ENCODE measurements at regions not wholly inside any gene's neighbourhood (a gene's known extent, or its start where the extent isn't known, plus 50 kb on each side); places are given as distances from the start of the nearest gene placed in this dataset.

DNA sequence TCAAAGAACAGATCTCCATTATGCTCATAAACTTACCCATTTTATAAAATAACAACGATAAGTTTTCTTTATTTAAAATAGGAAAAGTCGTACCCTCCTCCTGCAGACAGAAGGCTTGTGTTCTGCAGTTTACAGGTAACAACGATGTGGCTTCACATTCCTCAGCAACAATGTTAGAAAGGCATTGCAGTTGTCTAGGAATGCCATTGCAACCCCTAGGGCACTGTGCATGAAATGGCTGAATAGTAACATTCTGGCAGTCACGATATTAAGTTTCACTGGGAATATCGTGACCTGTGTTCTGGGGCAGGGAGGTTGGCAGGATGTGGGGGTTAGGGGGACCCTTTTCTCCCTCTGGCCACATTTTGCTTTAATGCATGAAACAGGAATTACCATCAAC is 331.9 kb downstream of the DEPDC1B start:
- Histone ChIP-seq H3K4me1 (no peaks in the 10 kb centered on the region), H3K4me3 (no peak overlapping the region), H3K27ac (no peak overlapping the region), H3K27me3 (no peaks in the 10 kb centered on the region), H3K9me3 (no peaks in the 10 kb centered on the region), H3K36me3 (no peaks in the 10 kb centered on the region)
- DNase-seq (ENCODE audit: low spot score in 2 of 2), result no peak
- no peak for TF ChIP-seq POLR2A (IDR thresholded peaks at IDR 0.05)
- TF ChIP-seq POLR2AphosphoS5 (IDR thresholded peaks at IDR 0.05), result no peak
- TF ChIP-seq, protein P1, sequence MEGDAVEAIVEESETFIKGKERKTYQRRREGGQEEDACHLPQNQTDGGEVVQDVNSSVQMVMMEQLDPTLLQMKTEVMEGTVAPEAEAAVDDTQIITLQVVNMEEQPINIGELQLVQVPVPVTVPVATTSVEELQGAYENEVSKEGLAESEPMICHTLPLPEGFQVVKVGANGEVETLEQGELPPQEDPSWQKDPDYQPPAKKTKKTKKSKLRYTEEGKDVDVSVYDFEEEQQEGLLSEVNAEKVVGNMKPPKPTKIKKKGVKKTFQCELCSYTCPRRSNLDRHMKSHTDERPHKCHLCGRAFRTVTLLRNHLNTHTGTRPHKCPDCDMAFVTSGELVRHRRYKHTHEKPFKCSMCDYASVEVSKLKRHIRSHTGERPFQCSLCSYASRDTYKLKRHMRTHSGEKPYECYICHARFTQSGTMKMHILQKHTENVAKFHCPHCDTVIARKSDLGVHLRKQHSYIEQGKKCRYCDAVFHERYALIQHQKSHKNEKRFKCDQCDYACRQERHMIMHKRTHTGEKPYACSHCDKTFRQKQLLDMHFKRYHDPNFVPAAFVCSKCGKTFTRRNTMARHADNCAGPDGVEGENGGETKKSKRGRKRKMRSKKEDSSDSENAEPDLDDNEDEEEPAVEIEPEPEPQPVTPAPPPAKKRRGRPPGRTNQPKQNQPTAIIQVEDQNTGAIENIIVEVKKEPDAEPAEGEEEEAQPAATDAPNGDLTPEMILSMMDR (IDR thresholded peaks at IDR 0.05), result no peak
- TF ChIP-seq EP300 (IDR thresholded peaks at IDR 0.05), result no peak
- WGBS, result 73% methylated on average over 5 of the region's 5 CpGs

GRCh38 chr5:60366489-60366888 is 333.5 kb downstream of the DEPDC1B start:
- Histone ChIP-seq H3K27ac (no peak overlapping the region), H3K36me3 (no peaks in the 10 kb centered on the region), H3K27me3 (no peaks in the 10 kb centered on the region), H3K4me1 (no peaks in the 10 kb centered on the region), H3K4me3 (no peak overlapping the region), H3K9me3 (no peaks in the 10 kb centered on the region)
- no peak for TF ChIP-seq POLR2A (IDR thresholded peaks at IDR 0.05)
- TF ChIP-seq, protein P1 (IDR thresholded peaks at IDR 0.05), result no peak
- TF ChIP-seq POLR2AphosphoS5 (IDR thresholded peaks at IDR 0.05), result no peak
- no peak for TF ChIP-seq EP300 (IDR thresholded peaks at IDR 0.05)
- no peak for DNase-seq (ENCODE audit: low spot score in 2 of 2)
- WGBS, result 10% methylated on average over 2 of the region's 2 CpGs

- WGBS, result 56% methylated on average over 1 of the region's 1 CpG
These were observed 335.0 kb downstream of the DEPDC1B start for GRCh38 chr5:60365001-60365400.

DNA sequence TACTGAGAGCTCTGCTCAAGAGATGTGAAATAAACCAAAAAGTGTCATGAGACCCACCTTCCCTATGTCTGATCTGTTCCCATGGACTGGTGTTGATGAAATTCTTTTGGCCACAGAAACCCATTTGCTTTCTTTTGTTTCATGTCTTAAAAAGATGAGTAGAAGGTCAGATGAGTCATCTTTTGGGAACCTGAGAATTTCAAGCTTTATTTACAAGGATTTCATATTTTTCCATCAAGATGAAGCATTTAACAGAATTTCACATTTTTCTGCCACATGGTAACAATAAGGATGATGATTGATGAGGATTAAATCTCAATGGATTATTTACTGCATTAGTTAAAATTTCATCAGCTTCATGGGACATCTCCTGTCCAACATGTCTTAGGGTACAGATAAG is 337.8 kb downstream of the DEPDC1B start:
- Histone ChIP-seq H3K27me3 (no peaks in the 10 kb centered on the region), H3K27ac (no peak overlapping the region), H3K36me3 (no peaks in the 10 kb centered on the region), H3K4me3 (no peak overlapping the region), H3K9me3 (no peaks in the 10 kb centered on the region), H3K4me1 (no peaks in the 10 kb centered on the region)
- TF ChIP-seq POLR2AphosphoS5 (IDR thresholded peaks at IDR 0.05), result no peak
- TF ChIP-seq EP300 (IDR thresholded peaks at IDR 0.05), result no peak
- TF ChIP-seq, protein P1 (IDR thresholded peaks at IDR 0.05), result no peak
- no peak for TF ChIP-seq POLR2A (IDR thresholded peaks at IDR 0.05)
- DNase-seq (ENCODE audit: low spot score in 2 of 2), result no peak

More at GRCh38 chr5:60365001-60365400, 335.0 kb downstream of the DEPDC1B start:
- Histone ChIP-seq H3K36me3 (no peaks in the 10 kb centered on the region), H3K4me3 (no peak overlapping the region), H3K4me1 (no peaks in the 10 kb centered on the region), H3K27ac (no peak overlapping the region), H3K9me3 (no peaks in the 10 kb centered on the region), H3K27me3 (no peaks in the 10 kb centered on the region)
- TF ChIP-seq EP300 (IDR thresholded peaks at IDR 0.05) (no peak), POLR2AphosphoS5 (IDR thresholded peaks at IDR 0.05) (no peak), POLR2A (IDR thresholded peaks at IDR 0.05) (no peak)
- TF ChIP-seq, protein P1 (IDR thresholded peaks at IDR 0.05), result no peak
- DNase-seq (ENCODE audit: low spot score in 2 of 2), result no peak

- no peak overlapping the region for H3K27ac ChIP-seq
- H3K4me3 ChIP-seq, result no peak overlapping the region
- no peaks in the 10 kb centered on the region for H3K4me1 ChIP-seq
- WGBS, result 89% methylated on average over 3 of the region's 3 CpGs
- DNase-seq (ENCODE audit: low spot score in 2 of 2), result no peak
- TF ChIP-seq EP300 (IDR thresholded peaks at IDR 0.05), result no peak
- TF ChIP-seq, protein P1 (IDR thresholded peaks at IDR 0.05), result no peak
- TF ChIP-seq POLR2A (IDR thresholded peaks at IDR 0.05), result no peak
- no peaks in the 10 kb centered on the region for H3K36me3 ChIP-seq
- H3K9me3 ChIP-seq, result no peaks in the 10 kb centered on the region
- no peaks in the 10 kb centered on the region for H3K27me3 ChIP-seq
These were observed 339.6 kb downstream of the DEPDC1B start for GRCh38 chr5:60360355-60360754.

All from suprapubic skin (tissue), 4 donors.